ENCODE measurements at regions not wholly inside any gene's neighbourhood (a gene's known extent, or its start where the extent isn't known, plus 50 kb on each side); places are given as distances from the start of the nearest gene placed in this dataset.

DNA sequence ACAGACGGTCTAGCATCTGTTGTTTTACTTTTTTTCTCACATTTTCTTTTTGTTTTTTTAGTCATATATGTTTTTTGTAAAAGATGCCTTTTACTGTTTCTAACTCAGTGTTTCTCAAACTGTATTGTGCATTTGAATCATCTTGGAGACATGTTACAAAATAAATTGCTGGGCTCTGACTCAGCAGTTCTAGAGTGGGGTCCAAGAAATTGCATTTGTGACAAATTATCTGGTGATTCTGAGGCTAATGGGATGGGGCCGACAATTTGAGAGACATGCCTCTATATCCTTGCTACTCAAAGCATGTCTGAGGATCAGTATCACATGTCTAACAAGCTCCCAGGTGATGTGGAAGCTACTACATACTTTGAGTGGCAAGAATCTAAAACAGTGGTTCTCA lies 478.8 kb downstream of the PLCL1 start:
- TF ChIP-seq, protein P1, sequence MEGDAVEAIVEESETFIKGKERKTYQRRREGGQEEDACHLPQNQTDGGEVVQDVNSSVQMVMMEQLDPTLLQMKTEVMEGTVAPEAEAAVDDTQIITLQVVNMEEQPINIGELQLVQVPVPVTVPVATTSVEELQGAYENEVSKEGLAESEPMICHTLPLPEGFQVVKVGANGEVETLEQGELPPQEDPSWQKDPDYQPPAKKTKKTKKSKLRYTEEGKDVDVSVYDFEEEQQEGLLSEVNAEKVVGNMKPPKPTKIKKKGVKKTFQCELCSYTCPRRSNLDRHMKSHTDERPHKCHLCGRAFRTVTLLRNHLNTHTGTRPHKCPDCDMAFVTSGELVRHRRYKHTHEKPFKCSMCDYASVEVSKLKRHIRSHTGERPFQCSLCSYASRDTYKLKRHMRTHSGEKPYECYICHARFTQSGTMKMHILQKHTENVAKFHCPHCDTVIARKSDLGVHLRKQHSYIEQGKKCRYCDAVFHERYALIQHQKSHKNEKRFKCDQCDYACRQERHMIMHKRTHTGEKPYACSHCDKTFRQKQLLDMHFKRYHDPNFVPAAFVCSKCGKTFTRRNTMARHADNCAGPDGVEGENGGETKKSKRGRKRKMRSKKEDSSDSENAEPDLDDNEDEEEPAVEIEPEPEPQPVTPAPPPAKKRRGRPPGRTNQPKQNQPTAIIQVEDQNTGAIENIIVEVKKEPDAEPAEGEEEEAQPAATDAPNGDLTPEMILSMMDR (IDR thresholded peaks at IDR 0.05): no peak
- Histone ChIP-seq H3K4me3 (no peak overlapping the region), H3K9me3 (no peaks in the 10 kb centered on the region), H3K36me3 (no peaks in the 10 kb centered on the region), H3K27me3 (no peaks in the 10 kb centered on the region), H3K27ac (no peak overlapping the region), H3K4me1 (no peaks in the 10 kb centered on the region)
- intact Hi-C loops (cut with DNase I; ENCODE audit: low total_unique reads): no loop called here
- no peak for DNase-seq

DNA sequence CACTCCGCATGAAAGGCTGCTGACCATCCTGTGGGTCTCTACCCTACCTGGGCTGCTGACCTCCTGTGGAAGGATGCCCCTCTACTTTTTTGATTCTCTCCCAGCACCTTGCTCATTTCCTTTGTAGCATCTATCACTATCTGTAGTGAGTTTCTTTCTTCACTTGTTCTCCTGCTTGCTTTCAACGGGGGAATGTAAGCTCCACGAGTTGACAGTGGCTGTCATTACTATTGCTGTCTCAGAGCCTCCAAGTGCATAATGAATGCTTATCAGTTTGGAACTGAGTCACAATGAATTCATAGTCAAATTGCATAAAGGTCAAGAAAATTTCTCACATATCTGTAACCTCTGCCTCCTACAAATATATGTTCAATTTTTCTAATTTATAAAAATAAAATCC lies 477.7 kb downstream of the PLCL1 start:
- Histone ChIP-seq H3K27me3 (peaks cover 0 to 2% of the 10 kb centered on the region in 2 donors), H3K36me3 (no peaks in the 10 kb centered on the region), H3K27ac (no peak overlapping the region), H3K4me1 (no peaks in the 10 kb centered on the region), H3K9me3 (no peaks in the 10 kb centered on the region), H3K4me3 (no peak overlapping the region)
- intact Hi-C loops (cut with DNase I; ENCODE audit: low total_unique reads): no loop called here
- TF ChIP-seq, protein P1 (IDR thresholded peaks at IDR 0.05): no peak
- no peak for DNase-seq

GRCh38 chr2:198280145-198280544 lies 475.8 kb downstream of the PLCL1 start:
- TF ChIP-seq, protein P1 (IDR thresholded peaks at IDR 0.05): no peak
- Histone ChIP-seq H3K36me3 (no peaks in the 10 kb centered on the region), H3K4me3 (no peak overlapping the region)

GRCh38 chr2:198279026-198279425 lies 474.6 kb downstream of the PLCL1 start:
- TF ChIP-seq, protein P1 (IDR thresholded peaks at IDR 0.05): no peak
- no peaks in the 10 kb centered on the region for H3K9me3 ChIP-seq
- intact Hi-C loops (cut with DNase I; ENCODE audit: low total_unique reads): no loop called here
- no peak overlapping the region for H3K27ac ChIP-seq
- H3K4me3 ChIP-seq: no peak overlapping the region
- DNase-seq: no peak
- no peaks in the 10 kb centered on the region for H3K4me1 ChIP-seq
- peaks cover 0 to 2% of the 10 kb centered on the region in 2 donors for H3K27me3 ChIP-seq
- H3K36me3 ChIP-seq: no peaks in the 10 kb centered on the region

More at GRCh38 chr2:198280145-198280544, 475.8 kb downstream of the PLCL1 start:
- intact Hi-C loops (cut with DNase I; ENCODE audit: low total_unique reads): no loop called here
- Histone ChIP-seq H3K27ac (no peak overlapping the region), H3K9me3 (no peaks in the 10 kb centered on the region), H3K4me1 (no peaks in the 10 kb centered on the region), H3K27me3 (peaks cover 0 to 2% of the 10 kb centered on the region in 2 donors)
- no peak for DNase-seq

- intact Hi-C loops (cut with DNase I; ENCODE audit: low total_unique reads): no loop called here
- no peak for DNase-seq
These were observed 472.8 kb downstream of the PLCL1 start for GRCh38 chr2:198277181-198277580.

More at GRCh38 chr2:198277181-198277580, 472.8 kb downstream of the PLCL1 start:
- Histone ChIP-seq H3K27me3 (peaks cover 0 to 2% of the 10 kb centered on the region in 2 donors), H3K36me3 (no peaks in the 10 kb centered on the region), H3K4me1 (no peaks in the 10 kb centered on the region), H3K9me3 (no peaks in the 10 kb centered on the region), H3K4me3 (no peak overlapping the region), H3K27ac (no peak overlapping the region)
- TF ChIP-seq, protein P1 (IDR thresholded peaks at IDR 0.05): no peak
